ENCODE measurements at regions not wholly inside any gene's neighbourhood (a gene's known extent, or its start where the extent isn't known, plus 50 kb on each side); places are given as distances from the start of the nearest gene placed in this dataset.

- no peak for DNase-seq
Observed at GRCh38 chr17:77737442-77738265, 220.8 kb upstream of the TNRC6C start.

GRCh38 chr17:77738751-77739531 lies 219.6 kb upstream of the TNRC6C start:
- no peak for DNase-seq

GRCh38 chr17:77740481-77740880 lies 218.0 kb upstream of the TNRC6C start:
- DNase-seq, result no peak

- no peak for DNase-seq
Observed at GRCh38 chr17:77741109-77741508, 217.4 kb upstream of the TNRC6C start.

GRCh38 chr17:77742579-77742978 lies 215.9 kb upstream of the TNRC6C start:
- DNase-seq, result no peak

- no peak for DNase-seq
Observed at GRCh38 chr17:77744066-77744988, 214.2 kb upstream of the TNRC6C start.

GRCh38 chr17:77745702-77746101 lies 212.8 kb upstream of the TNRC6C start:
- no peak for DNase-seq

GRCh38 chr17:77746393-77746792 lies 212.1 kb upstream of the TNRC6C start:
- no peak for DNase-seq

- DNase-seq, result no peak
Observed at GRCh38 chr17:77746896-77747554, 211.5 kb upstream of the TNRC6C start.

- no peak for DNase-seq
Observed at GRCh38 chr17:77748436-77748835, 210.1 kb upstream of the TNRC6C start.

- no peak for DNase-seq
Observed at GRCh38 chr17:77749321-77749751, 209.2 kb upstream of the TNRC6C start.

GRCh38 chr17:77749989-77750388 lies 208.5 kb upstream of the TNRC6C start:
- DNase-seq, result no peak

GRCh38 chr17:77750427-77751043 lies 208.0 kb upstream of the TNRC6C start:
- no peak for DNase-seq

- DNase-seq, result no peak
Observed at GRCh38 chr17:77753246-77753645, 205.3 kb upstream of the TNRC6C start.

GRCh38 chr17:77753691-77754245 lies 204.7 kb upstream of the TNRC6C start:
- no peak for DNase-seq

GRCh38 chr17:77754956-77755355 lies 203.5 kb upstream of the TNRC6C start:
- no peak for DNase-seq

- DNase-seq, result no peak
Observed at GRCh38 chr17:77755410-77755963, 203.0 kb upstream of the TNRC6C start.

- no peak for DNase-seq
Observed at GRCh38 chr17:77756028-77756427, 202.5 kb upstream of the TNRC6C start.

- no peak for DNase-seq
Observed at GRCh38 chr17:77756846-77757560, 201.5 kb upstream of the TNRC6C start.

GRCh38 chr17:77757561-77757898 lies 201.0 kb upstream of the TNRC6C start:
- no peak for DNase-seq

GRCh38 chr17:77763023-77763422 lies 195.5 kb upstream of the TNRC6C start:
- no peak for DNase-seq
